ENCODE measurements at regions not wholly inside any gene's neighbourhood (a gene's known extent, or its start where the extent isn't known, plus 50 kb on each side); places are given as distances from the start of the nearest gene placed in this dataset.

- TF ChIP-seq CTCF (IDR thresholded peaks at IDR 0.05; ENCODE audit: insufficient read depth, low read length) (no peak), POLR2AphosphoS5 (IDR thresholded peaks at IDR 0.05; ENCODE audit: low read depth) (no peak), GABPA (IDR thresholded peaks at IDR 0.05; ENCODE audit: low read depth) (no peak)
These were observed 386.9 kb upstream of the MAN1A1 start for GRCh38 chr6:119736296-119737021.

Measured in HL-60 (cell line).